ENCODE measurements at regions not wholly inside any gene's neighbourhood (a gene's known extent, or its start where the extent isn't known, plus 50 kb on each side); places are given as distances from the start of the nearest gene placed in this dataset.

GRCh38 chr5:158456241-158456640 lies 597.3 kb upstream of the CLINT1 start:
- H3K36me3 ChIP-seq (ENCODE audit: control insufficient read depth, insufficient read depth, low read length) = no peaks in the 10 kb centered on the region
- H4K20me1 ChIP-seq (ENCODE audit: control insufficient read depth, extremely low read depth, insufficient read depth, low read length) = no peaks in the 10 kb centered on the region
- H3K79me2 ChIP-seq (ENCODE audit: control insufficient read depth, insufficient read depth, low read length) = no peaks in the 10 kb centered on the region
- no peak overlapping the region for H3K27ac ChIP-seq (ENCODE audit: insufficient read depth, low read length)
- no peak overlapping the region for H3K4me3 ChIP-seq (replicated peaks in 1 of 4; ENCODE audit: control extremely low read depth in 1 of 4, insufficient read depth in 1 of 4, low read depth in 3 of 4, low read length in 4 of 4)
- H2AFZ ChIP-seq (ENCODE audit: low read length) = no peak overlapping the region
- H3K4me2 ChIP-seq (ENCODE audit: extremely low read depth, insufficient read depth, low read length) = no peak overlapping the region
- H3K27me3 ChIP-seq (ENCODE audit: control insufficient read depth, insufficient read depth, low read length) = no peaks in the 10 kb centered on the region
- H3K9ac ChIP-seq (ENCODE audit: insufficient read depth, low read length) = no peak overlapping the region
- DNase-seq (ENCODE audit: low read depth in 2 of 2) = peak in 1 of 2 donors; percentile 59
- H3K4me1 ChIP-seq (ENCODE audit: control insufficient read depth, extremely low read depth, insufficient read depth, low read length) = peaks cover 2% of the 10 kb centered on the region
- H3K9me3 ChIP-seq (ENCODE audit: control insufficient read depth, insufficient read depth, low read depth, low read length) = no peaks in the 10 kb centered on the region
- no peak for TF ChIP-seq EZH2 (IDR thresholded peaks at IDR 0.05; ENCODE audit: low read length, missing control alignments)
- TF ChIP-seq, protein P1, sequence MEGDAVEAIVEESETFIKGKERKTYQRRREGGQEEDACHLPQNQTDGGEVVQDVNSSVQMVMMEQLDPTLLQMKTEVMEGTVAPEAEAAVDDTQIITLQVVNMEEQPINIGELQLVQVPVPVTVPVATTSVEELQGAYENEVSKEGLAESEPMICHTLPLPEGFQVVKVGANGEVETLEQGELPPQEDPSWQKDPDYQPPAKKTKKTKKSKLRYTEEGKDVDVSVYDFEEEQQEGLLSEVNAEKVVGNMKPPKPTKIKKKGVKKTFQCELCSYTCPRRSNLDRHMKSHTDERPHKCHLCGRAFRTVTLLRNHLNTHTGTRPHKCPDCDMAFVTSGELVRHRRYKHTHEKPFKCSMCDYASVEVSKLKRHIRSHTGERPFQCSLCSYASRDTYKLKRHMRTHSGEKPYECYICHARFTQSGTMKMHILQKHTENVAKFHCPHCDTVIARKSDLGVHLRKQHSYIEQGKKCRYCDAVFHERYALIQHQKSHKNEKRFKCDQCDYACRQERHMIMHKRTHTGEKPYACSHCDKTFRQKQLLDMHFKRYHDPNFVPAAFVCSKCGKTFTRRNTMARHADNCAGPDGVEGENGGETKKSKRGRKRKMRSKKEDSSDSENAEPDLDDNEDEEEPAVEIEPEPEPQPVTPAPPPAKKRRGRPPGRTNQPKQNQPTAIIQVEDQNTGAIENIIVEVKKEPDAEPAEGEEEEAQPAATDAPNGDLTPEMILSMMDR (conservative IDR thresholded peaks at IDR 0.05 in 1 of 2, IDR thresholded peaks at IDR 0.05 in 1 of 2; ENCODE audit: low read depth in 1 of 2, low read length in 2 of 2) = no peak

GRCh38 chr5:158451993-158452672 lies 593.2 kb upstream of the CLINT1 start:
- Histone ChIP-seq H3K79me2 (ENCODE audit: control insufficient read depth, insufficient read depth, low read length) (no peaks in the 10 kb centered on the region), H3K27ac (ENCODE audit: insufficient read depth, low read length) (no peak overlapping the region), H2AFZ (ENCODE audit: low read length) (no peak overlapping the region), H3K4me2 (ENCODE audit: extremely low read depth, insufficient read depth, low read length) (no peak overlapping the region), H3K9ac (ENCODE audit: insufficient read depth, low read length) (no peak overlapping the region), H3K4me3 (replicated peaks in 1 of 4; ENCODE audit: control extremely low read depth in 1 of 4, insufficient read depth in 1 of 4, low read depth in 3 of 4, low read length in 4 of 4) (no peak overlapping the region), H3K36me3 (ENCODE audit: control insufficient read depth, insufficient read depth, low read length) (no peaks in the 10 kb centered on the region), H3K9me3 (ENCODE audit: control insufficient read depth, insufficient read depth, low read depth, low read length) (no peaks in the 10 kb centered on the region), H3K27me3 (ENCODE audit: control insufficient read depth, insufficient read depth, low read length) (no peaks in the 10 kb centered on the region), H3K4me1 (ENCODE audit: control insufficient read depth, extremely low read depth, insufficient read depth, low read length) (peaks cover under 1% of the 10 kb centered on the region), H4K20me1 (ENCODE audit: control insufficient read depth, extremely low read depth, insufficient read depth, low read length) (no peaks in the 10 kb centered on the region)
- no peak for DNase-seq (ENCODE audit: low read depth in 2 of 2)
- no peak for TF ChIP-seq EZH2 (IDR thresholded peaks at IDR 0.05; ENCODE audit: low read length, missing control alignments)
- TF ChIP-seq, protein P1 (conservative IDR thresholded peaks at IDR 0.05 in 1 of 2, IDR thresholded peaks at IDR 0.05 in 1 of 2; ENCODE audit: low read depth in 1 of 2, low read length in 2 of 2) = no peak

DNA sequence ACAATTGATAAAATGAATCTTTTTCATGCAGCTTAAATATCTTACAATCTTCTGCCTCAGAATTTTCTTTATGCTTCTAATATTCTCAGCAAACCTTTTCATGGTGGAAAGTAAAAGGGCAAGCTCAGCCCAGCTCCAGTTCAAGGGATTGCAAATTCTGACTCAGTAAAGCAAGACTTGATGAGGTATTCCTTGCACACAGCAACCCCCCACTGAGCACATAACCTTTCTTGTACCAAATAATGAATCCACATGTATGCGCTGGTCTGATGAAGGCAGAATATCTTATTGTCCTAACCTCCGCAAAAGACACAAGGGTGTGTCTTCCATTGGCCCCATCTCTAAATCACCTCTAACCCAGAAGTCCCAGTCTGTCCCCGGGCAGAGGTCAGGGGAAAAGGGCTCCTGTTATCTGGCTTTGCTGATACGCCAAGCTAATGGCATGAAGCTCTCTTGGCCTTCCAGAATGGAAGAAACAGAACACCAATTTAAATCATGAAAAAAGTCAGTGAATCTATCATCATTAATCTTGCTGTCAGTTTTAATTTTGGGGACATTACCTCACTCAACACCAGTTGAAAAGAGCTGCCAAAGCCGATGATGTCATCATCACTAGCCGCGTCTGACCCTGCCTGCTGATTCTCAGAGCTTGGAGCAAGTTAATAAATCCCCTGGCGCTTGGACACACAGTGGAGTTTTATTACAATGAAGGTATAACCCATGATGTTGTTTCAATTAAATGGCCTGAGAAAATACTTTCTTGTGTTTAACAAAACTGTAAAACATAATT lies 592.5 kb upstream of the CLINT1 start:
- Histone ChIP-seq H2AFZ (ENCODE audit: low read length) (no peak overlapping the region), H3K4me1 (ENCODE audit: control insufficient read depth, extremely low read depth, insufficient read depth, low read length) (no peaks in the 10 kb centered on the region), H3K4me2 (ENCODE audit: extremely low read depth, insufficient read depth, low read length) (peak overlapping the region; percentile 10), H3K9me3 (ENCODE audit: control insufficient read depth, insufficient read depth, low read depth, low read length) (no peaks in the 10 kb centered on the region), H4K20me1 (ENCODE audit: control insufficient read depth, extremely low read depth, insufficient read depth, low read length) (no peaks in the 10 kb centered on the region), H3K27me3 (ENCODE audit: control insufficient read depth, insufficient read depth, low read length) (no peaks in the 10 kb centered on the region), H3K36me3 (ENCODE audit: control insufficient read depth, insufficient read depth, low read length) (no peaks in the 10 kb centered on the region), H3K79me2 (ENCODE audit: control insufficient read depth, insufficient read depth, low read length) (no peaks in the 10 kb centered on the region), H3K9ac (ENCODE audit: insufficient read depth, low read length) (no peak overlapping the region), H3K27ac (ENCODE audit: insufficient read depth, low read length) (no peak overlapping the region), H3K4me3 (replicated peaks in 1 of 4; ENCODE audit: control extremely low read depth in 1 of 4, insufficient read depth in 1 of 4, low read depth in 3 of 4, low read length in 4 of 4) (no peak overlapping the region)
- TF ChIP-seq, protein P1 (conservative IDR thresholded peaks at IDR 0.05 in 1 of 2, IDR thresholded peaks at IDR 0.05 in 1 of 2; ENCODE audit: low read depth in 1 of 2, low read length in 2 of 2) = no peak
- TF ChIP-seq EZH2 (IDR thresholded peaks at IDR 0.05; ENCODE audit: low read length, missing control alignments) = no peak
- DNase-seq (ENCODE audit: low read depth in 2 of 2) = peak; percentile 67 to 81
